ENCODE measurements at regions not wholly inside any gene's neighbourhood (a gene's known extent, or its start where the extent isn't known, plus 50 kb on each side); places are given as distances from the start of the nearest gene placed in this dataset.

DNA sequence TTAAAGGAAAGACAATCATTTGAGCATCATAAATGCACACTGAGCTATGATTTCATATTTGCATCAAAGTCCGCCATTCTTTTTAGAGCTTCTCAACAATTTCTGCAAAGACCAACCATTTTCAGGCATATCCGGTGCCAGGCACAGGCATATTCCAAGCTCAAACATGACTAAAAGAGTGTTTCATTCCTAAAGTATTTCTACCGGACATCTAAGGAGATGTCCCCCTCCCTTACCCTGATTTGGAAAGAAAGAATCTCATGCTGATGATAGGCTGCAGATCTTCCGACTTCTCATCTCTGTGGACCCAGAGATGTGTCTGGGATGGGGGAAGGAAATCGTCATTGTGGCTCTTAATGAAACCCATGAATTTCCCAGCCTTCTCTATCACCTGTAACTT is 600.5 kb upstream of the MGMT start:
- DNase-seq: no peak

GRCh38 chr10:128867210-128867609 is 599.8 kb upstream of the MGMT start:
- DNase-seq: no peak

GRCh38 chr10:128867819-128868218 is 599.2 kb upstream of the MGMT start:
- no peak for DNase-seq

- no peak for DNase-seq
Measured at GRCh38 chr10:128868481-128868880, 598.6 kb upstream of the MGMT start.

DNA sequence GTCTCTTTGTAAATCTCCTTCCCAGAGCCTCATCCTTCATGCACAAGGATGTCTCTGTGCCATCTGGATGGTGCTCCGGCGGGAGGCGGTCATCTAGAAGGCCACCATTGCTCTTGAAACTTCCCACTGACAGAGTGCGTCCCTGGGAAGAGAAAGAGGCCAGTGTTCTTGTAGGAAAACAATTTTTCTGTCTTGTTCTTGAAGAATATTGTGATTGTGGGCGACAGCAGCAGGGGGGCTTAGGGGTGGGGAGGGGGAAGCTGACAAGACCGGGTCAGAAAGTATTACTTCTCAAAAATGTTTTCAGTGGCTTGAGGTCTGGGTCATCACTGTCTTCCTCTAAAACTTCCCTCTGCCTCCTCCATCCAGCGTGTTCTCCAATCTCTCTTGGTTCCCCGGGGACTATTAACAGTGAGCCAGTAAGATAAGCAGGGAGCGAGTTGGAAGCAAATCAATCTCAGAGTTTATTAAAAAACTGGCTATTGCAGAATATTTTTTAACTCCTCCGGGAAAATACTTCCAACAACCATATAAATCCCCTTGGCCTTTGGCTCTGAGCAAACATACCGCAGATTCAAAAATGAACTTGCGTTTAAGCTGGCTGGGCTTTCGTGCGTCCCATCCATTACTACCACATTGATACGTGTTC is 597.8 kb upstream of the MGMT start:
- no peak for DNase-seq

- no peak for DNase-seq
Measured at GRCh38 chr10:128870830-128871597, 596.0 kb upstream of the MGMT start.

GRCh38 chr10:128871671-128872231 is 595.3 kb upstream of the MGMT start:
- DNase-seq: no peak

- DNase-seq: no peak
Measured at GRCh38 chr10:128873411-128874054, 593.5 kb upstream of the MGMT start.

- no peak for DNase-seq
Measured at GRCh38 chr10:128874331-128874730, 592.7 kb upstream of the MGMT start.

GRCh38 chr10:128875030-128875744 is 591.9 kb upstream of the MGMT start:
- DNase-seq: no peak

GRCh38 chr10:128875956-128876736 is 590.9 kb upstream of the MGMT start:
- no peak for DNase-seq

DNA sequence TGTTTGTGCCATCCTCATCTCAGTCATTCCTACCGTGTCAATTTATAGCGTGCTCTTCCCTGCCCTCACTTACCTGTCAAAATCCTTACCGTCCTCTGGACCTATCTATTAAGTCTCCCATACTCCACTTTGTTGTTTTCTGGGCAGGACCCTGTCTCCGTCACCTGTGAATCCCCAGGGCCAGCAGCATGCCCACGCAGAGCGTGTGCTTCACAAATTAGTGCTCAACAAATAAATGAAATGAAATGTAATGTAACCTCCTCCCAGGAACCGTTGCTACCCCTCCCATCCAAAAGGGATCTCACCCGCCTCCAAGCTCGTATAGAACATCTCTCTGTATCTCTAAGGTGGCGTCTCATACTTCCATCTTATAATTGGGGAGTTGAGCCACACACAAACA is 589.9 kb upstream of the MGMT start:
- no peak for DNase-seq

DNA sequence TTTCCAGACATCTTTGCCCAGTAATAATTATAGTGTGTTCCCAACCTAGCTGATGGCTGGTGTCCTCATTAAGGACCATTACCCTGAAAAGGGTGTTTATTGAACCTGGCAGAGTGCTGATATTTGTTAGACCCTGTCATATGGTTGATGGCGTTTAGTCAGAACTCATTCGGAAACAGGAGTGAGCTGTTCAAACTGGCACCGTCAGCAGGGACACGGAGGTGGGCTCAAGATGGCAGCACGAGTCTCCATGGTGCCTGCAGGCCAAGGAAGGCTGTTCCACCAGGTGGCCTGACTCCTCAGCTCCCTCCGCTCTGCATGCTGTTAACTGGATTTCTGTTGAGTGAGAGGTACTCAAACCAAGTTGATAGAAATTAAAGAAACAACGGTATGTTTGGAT is 589.1 kb upstream of the MGMT start:
- DNase-seq: no peak

GRCh38 chr10:128879030-128879429 is 588.0 kb upstream of the MGMT start:
- no peak for DNase-seq

DNA sequence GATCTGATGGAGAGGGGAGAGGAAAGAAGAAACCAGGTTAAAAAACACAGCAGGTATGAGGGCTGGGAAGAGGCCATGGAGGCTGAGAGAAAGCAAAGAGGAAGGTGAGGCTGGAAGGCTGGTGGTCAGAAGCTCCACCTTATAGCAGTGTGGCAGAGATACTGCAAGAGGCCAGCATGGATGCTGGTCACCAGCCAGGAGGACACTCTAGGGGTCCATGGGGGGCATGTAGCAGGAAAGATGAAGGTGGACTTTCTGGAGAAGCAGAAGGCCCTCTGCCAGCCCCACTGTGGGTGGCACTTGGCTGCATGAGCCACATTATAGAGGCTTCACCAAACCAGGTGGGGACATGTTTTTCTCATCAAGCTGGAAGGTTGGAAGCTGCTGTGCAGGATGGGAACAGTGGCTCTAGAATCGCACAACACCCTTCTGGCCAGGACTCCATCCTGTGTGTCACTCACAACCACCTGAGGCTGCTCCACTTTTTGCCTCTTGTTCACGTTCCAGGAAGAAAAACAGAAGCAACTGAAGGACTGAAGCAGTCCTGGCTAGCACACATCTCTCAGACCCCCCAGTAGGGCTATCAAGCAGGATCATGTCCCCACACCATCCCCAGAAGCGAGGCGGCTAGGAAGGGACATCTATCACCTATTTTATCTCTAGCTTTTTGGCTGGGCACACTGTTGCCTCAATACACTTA is 587.5 kb upstream of the MGMT start:
- no peak for DNase-seq

GRCh38 chr10:128880159-128880725 is 586.8 kb upstream of the MGMT start:
- no peak for DNase-seq

DNA sequence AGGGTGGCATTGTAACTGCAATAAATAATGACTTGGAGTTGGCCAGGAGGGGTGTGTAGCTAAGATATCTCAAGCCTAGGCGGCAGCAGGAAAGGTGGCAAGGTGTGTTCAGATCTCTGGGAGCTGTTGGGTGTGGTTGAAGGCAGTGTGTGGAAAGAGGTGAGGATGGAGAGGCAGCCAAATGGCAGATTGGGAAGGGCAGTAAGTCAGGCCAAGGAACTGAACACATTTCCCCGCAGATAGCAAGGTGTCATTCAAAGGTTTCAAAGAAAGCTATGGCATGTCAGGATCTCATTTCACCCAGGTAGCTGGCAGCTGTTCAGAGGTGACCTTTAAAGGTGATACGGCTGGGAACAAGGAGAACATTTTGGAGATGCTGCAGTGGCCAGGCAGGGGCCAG is 586.0 kb upstream of the MGMT start:
- DNase-seq: no peak

- DNase-seq: no peak
Measured at GRCh38 chr10:128883231-128884032, 583.6 kb upstream of the MGMT start.

DNA sequence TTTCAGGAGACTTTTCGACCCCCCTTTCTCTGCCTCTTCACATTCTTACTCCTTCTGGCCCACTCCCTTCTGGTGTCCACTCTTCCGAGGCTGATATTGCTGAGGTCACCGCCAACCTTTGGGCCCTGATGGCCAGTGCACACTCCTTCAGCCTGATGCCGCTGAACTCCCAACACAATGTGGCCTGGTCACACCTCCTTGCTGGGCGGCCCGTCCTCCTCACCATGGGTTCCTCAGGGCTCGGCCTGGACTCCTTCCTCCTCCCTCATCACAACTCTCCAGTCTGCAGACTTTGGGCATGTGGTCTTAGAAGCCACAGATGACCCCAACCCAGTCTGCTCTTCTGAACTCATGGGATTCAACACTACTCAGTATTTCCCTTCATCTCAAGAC is 583.0 kb upstream of the MGMT start:
- DNase-seq: no peak

GRCh38 chr10:128884496-128885072 is 582.5 kb upstream of the MGMT start:
- no peak for DNase-seq

Measured in activated CD4-positive, alpha-beta T cell treated with anti-CD3 and anti-CD28 coated beads for 4 hours (primary cell).